HG03045 (cell line): ENCODE measurements at regions not wholly inside any gene's neighbourhood (a gene's known extent, or its start where the extent isn't known, plus 50 kb on each side); places are given as distances from the start of the nearest gene placed in this dataset.

ENCODE experiments used
- ATAC-seq: cut with Tn5 transposase; IDR thresholded peaks from one replicate; pipeline ENCODE4 v1.9.1; 2021; ENCODE audit warnings: mild to moderate bottlenecking, moderate library complexity; ENCODE audit not compliant: unreplicated experiment

- ATAC-seq = no peak
Observed at GRCh38 chr9:90307167-90307833, 335.3 kb downstream of the DIRAS2 start.

- ATAC-seq = no peak
Observed at GRCh38 chr9:90307891-90308290, 334.7 kb downstream of the DIRAS2 start.

GRCh38 chr9:90308691-90309090 is 333.9 kb downstream of the DIRAS2 start:
- ATAC-seq = no peak

GRCh38 chr9:90309809-90310520 is 332.7 kb downstream of the DIRAS2 start:
- no peak for ATAC-seq

- ATAC-seq = no peak
Observed at GRCh38 chr9:90310521-90310876, 332.1 kb downstream of the DIRAS2 start.

- ATAC-seq = no peak
Observed at GRCh38 chr9:90311811-90312210, 330.8 kb downstream of the DIRAS2 start.

GRCh38 chr9:90322296-90322695 is 320.3 kb downstream of the DIRAS2 start:
- ATAC-seq = no peak

GRCh38 chr9:90325913-90326653 is 316.5 kb downstream of the DIRAS2 start:
- no peak for ATAC-seq

GRCh38 chr9:90330231-90330630 is 312.4 kb downstream of the DIRAS2 start:
- ATAC-seq = no peak

GRCh38 chr9:90331826-90332575 is 310.6 kb downstream of the DIRAS2 start:
- no peak for ATAC-seq

GRCh38 chr9:90333226-90333625 is 309.4 kb downstream of the DIRAS2 start:
- no peak for ATAC-seq

GRCh38 chr9:90340421-90340820 is 302.2 kb downstream of the DIRAS2 start:
- ATAC-seq = no peak

- no peak for ATAC-seq
Observed at GRCh38 chr9:90342607-90343006, 300.0 kb downstream of the DIRAS2 start.

GRCh38 chr9:90343366-90343765 is 299.3 kb downstream of the DIRAS2 start:
- no peak for ATAC-seq

- ATAC-seq = no peak
Observed at GRCh38 chr9:90343991-90344390, 298.6 kb downstream of the DIRAS2 start.

- ATAC-seq = no peak
Observed at GRCh38 chr9:90365666-90366065, 277.0 kb downstream of the DIRAS2 start.

- ATAC-seq = no peak
Observed at GRCh38 chr9:90368241-90368640, 274.4 kb downstream of the DIRAS2 start.

- no peak for ATAC-seq
Observed at GRCh38 chr9:90368928-90369327, 273.7 kb downstream of the DIRAS2 start.

- ATAC-seq = no peak
Observed at GRCh38 chr9:90379771-90380170, 262.9 kb downstream of the DIRAS2 start.

- ATAC-seq = no peak
Observed at GRCh38 chr9:90385146-90385545, 257.5 kb downstream of the DIRAS2 start.
